Prostate gland (tissue), 2 donors: ENCODE measurements at regions not wholly inside any gene's neighbourhood (a gene's known extent, or its start where the extent isn't known, plus 50 kb on each side); places are given as distances from the start of the nearest gene placed in this dataset.
"Not testable (repeated sequence)": the region's sequence is repeated elsewhere in the genome, so short reads cannot be mapped to it uniquely, and the experiment has no call there.

Experiments used
- DNase-seq: peaks from one replicate; pipeline ENCODE4 v3.0.0-alpha.2; 2019; ENCODE audit warnings: low spot score
- H3K27ac ChIP-seq, 2 donors: fragments of 200-600 bp; sonication (generic); 2 replicates each; pipeline ENCODE4 v1.5.1; 2017 to 2019
- H3K27me3 ChIP-seq: fragments of 200-600 bp; sonication (generic); replicated peaks from 2 replicates; pipeline ENCODE4 v1.5.1; 2019; ENCODE audit not compliant: insufficient read depth
- H3K36me3 ChIP-seq, 2 donors: fragments of 200-600 bp; sonication (generic); 1 replicate in 1 of 2; 2 replicates in 1 of 2; pipeline versions ENCODE4 v1.5.1 to v1.8.1; 2017 to 2019
- H3K4me1 ChIP-seq: fragments of 200-600 bp; sonication (generic); replicated peaks from 2 replicates; pipeline ENCODE4 v1.5.1; 2019
- H3K4me3 ChIP-seq, 2 donors: fragments of 200-600 bp; sonication (generic); 2 replicates each; pipeline ENCODE4 v1.5.1; 2017 to 2019
- H3K9me3 ChIP-seq: fragments of 200-600 bp; sonication (generic); 2 replicates; pipeline ENCODE4 v1.5.1; 2017
- POLR2A ChIP-seq: fragments of 450-650 bp; IDR thresholded peaks from one replicate; pipeline ENCODE4 v1.6.1; 2016; ENCODE audit warnings: antibody characterized with exemption, mild to moderate bottlenecking
- POLR2AphosphoS5 ChIP-seq: sonication (generic); formaldehyde crosslinking; IDR thresholded peaks from one replicate; pipeline ENCODE4 v1.6.1; 2017; ENCODE audit warnings: antibody characterized with exemption
- WGBS: methylation state at CpG from one replicate; pipeline ENCODE4 v1.1.5; 2018; 5-methylcytosine and 5-hydroxymethylcytosine counted together
- intact Hi-C: fragments of 100-400 bp; cut with DNase I; formaldehyde crosslinking; loops from one replicate; pipeline ENCODE4 v1.14.2; 2022
- TF ChIP-seq, protein P1 (sequence below), 4 experiments: fragments of 200-600 bp in 2 of 4; fragments of 450-650 bp in 2 of 4; sonication (generic) in 2 of 4; IDR thresholded peaks; 1 replicate in 3 of 4; 2 replicates in 1 of 4; pipeline ENCODE4 v1.5.1; 2016 to 2019; ENCODE audit warnings: antibody characterized with exemption in 4 of 4, mild to moderate bottlenecking in 2 of 4, moderate library complexity in 2 of 4

DNA sequence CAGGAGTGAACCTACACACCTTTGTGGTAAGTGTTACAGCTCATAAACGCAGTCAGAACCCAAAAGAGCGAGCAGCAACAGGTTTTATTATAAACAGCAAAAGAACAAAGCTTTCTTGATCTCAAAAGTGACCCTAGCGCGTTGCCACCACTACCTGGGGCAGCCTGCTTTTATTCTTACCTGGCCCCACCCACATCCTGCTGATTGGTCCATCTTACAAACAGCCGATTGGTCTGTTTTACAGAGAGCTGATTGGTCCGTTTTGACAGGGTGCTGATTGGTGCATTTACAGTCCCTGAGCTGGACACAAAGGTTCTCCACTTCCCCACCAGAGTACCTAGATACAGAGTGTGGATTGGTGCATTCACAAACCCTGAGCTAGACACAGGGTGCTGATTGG lies 143.1 kb downstream of the ARRDC4 start:
- Histone ChIP-seq H3K27ac (no peak overlapping the region), H3K9me3 (no peaks in the 10 kb centered on the region), H3K36me3 (no peaks in the 10 kb centered on the region), H3K4me1 (no peaks in the 10 kb centered on the region), H3K4me3 (no peak overlapping the region), H3K27me3 (no peaks in the 10 kb centered on the region)
- intact Hi-C loops = no loop called here
- no peak for DNase-seq
- TF ChIP-seq POLR2AphosphoS5 (no peak), POLR2A (no peak)
- TF ChIP-seq, protein P1, sequence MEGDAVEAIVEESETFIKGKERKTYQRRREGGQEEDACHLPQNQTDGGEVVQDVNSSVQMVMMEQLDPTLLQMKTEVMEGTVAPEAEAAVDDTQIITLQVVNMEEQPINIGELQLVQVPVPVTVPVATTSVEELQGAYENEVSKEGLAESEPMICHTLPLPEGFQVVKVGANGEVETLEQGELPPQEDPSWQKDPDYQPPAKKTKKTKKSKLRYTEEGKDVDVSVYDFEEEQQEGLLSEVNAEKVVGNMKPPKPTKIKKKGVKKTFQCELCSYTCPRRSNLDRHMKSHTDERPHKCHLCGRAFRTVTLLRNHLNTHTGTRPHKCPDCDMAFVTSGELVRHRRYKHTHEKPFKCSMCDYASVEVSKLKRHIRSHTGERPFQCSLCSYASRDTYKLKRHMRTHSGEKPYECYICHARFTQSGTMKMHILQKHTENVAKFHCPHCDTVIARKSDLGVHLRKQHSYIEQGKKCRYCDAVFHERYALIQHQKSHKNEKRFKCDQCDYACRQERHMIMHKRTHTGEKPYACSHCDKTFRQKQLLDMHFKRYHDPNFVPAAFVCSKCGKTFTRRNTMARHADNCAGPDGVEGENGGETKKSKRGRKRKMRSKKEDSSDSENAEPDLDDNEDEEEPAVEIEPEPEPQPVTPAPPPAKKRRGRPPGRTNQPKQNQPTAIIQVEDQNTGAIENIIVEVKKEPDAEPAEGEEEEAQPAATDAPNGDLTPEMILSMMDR (IDR thresholded peaks at IDR 0.05) = no peak
- 62% methylated on average over 6 of the region's 6 CpGs for WGBS

DNA sequence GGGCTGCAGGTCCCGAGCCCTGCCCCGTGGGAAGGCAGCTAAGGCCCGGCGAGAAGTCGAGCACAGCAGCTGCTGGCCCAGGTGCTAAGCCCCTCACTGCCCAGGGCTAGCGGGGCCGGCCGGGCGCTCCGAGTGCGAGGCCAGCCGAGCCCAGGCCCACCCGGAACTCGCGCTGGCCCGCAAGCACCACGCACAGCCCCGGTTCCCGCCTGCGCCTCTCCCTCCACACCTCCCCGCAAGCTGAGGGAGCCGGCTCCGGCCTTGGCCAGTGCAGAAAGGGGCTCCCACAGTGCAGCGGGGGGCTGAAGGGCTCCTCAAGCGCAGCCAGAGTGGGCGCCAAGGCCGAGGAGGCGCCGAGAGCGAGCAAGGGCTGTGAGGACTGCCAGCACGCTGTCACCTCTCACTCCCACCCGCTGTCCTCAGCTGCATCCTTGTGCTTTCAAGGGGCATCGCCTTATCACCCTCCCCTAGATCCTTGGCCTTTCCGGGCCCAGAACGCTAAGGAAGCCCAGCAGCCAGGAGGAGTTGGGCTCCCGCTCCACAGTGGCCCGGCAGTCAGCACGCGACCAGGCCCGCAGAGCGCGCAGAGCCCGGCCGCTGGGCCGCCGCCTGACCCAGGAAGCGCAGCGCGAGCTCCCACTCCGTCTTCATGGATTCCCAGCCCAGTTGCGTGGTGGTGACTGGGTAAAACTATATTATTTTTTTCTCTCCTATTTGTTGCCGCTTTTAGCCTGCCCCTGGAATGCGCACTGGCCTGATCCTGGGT lies 144.1 kb downstream of the ARRDC4 start:
- H3K27ac ChIP-seq, intact Hi-C loops, H3K4me1 ChIP-seq, H3K9me3 ChIP-seq, H3K36me3 ChIP-seq, H3K27me3 ChIP-seq, DNase-seq, H3K4me3 ChIP-seq: not testable (repeated sequence)
- 92% methylated on average over 52 of the region's 53 CpGs for WGBS

DNA sequence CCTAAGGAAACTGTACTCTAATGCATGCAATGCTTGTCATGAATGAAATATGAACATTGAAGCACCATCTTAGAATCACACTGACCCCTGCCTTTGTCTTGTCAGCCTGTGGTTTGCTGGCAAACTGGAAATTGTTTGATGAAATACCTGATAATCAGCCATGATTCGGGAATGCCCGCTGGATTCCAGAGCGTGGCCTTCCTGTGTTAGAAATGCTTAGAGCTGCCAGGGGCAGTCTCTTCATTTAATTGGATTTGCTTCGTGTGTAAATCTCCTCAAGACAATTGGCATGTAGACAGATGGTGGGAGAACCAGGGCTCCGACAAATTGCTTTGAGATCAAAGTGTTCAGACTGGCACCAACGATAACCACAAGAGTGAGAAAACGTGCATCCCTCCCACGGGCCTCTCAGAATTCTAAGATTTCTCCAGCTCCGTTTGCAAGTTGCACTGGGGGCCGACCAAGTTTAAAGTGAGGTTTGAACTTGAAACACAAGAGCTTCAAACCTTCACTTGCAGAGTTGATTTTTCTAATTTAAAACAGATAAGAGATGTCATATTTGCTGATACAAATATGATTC lies 146.2 kb downstream of the ARRDC4 start:
- H3K27ac ChIP-seq, intact Hi-C loops, H3K27me3 ChIP-seq, H3K36me3 ChIP-seq, H3K4me3 ChIP-seq, H3K4me1 ChIP-seq, H3K9me3 ChIP-seq, DNase-seq: not testable (repeated sequence)
- WGBS = 27% methylated on average over 6 of the region's 10 CpGs

DNA sequence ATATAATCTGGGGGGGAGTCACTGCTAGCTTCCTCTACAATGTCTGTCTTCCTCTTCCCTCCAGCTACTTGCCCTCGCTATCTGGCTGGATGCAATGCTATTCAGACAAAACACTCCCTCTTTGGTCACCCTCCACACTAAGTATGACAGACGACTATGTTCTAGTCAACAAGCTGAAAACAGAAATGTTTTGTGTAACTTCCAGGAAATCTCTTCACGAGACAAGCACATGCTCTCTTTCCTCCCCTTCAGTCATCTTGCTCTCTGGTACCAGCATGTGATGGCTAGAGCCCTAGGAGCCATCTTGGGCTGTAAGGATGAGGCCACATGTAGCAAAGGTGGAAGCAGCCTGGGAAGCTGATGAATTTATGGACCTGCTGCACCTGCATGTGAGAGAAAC lies 151.3 kb downstream of the ARRDC4 start:
- no peak for DNase-seq
- TF ChIP-seq, protein P1 (IDR thresholded peaks at IDR 0.05) = no peak
- TF ChIP-seq POLR2A = no peak
- no peak for TF ChIP-seq POLR2AphosphoS5
- H3K9me3 ChIP-seq = no peaks in the 10 kb centered on the region
- no peak overlapping the region for H3K4me3 ChIP-seq
- no peaks in the 10 kb centered on the region for H3K36me3 ChIP-seq
- WGBS = 72% methylated on average over 3 of the region's 3 CpGs
- H3K27me3 ChIP-seq = no peaks in the 10 kb centered on the region
- intact Hi-C loops = no loop called here
- H3K27ac ChIP-seq = no peak overlapping the region
- no peaks in the 10 kb centered on the region for H3K4me1 ChIP-seq

DNA sequence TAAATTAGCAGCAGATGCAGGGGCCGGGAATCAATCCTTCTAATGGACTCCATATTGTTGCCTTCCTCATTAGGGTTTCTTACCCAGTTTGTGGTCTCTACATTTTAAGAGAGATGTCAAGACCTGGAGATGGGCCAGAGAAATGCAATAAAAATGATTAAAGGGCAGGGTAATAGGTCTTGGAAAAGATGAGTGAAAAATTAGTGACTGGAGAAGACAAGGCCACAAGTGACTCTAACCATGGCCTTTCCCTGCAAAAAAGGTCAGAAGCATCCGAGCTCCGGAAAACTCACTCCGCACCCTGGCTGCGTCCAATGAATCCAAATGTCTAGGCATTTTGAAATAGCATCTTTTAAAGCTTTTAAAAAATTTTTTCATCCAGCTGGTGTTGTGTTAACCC lies 152.8 kb downstream of the ARRDC4 start:
- Histone ChIP-seq H3K27me3 (no peaks in the 10 kb centered on the region), H3K27ac (no peak overlapping the region), H3K4me3 (no peak overlapping the region), H3K9me3 (no peaks in the 10 kb centered on the region), H3K36me3 (no peaks in the 10 kb centered on the region), H3K4me1 (no peaks in the 10 kb centered on the region)
- TF ChIP-seq POLR2AphosphoS5 = no peak
- TF ChIP-seq, protein P1 (IDR thresholded peaks at IDR 0.05) = no peak
- TF ChIP-seq POLR2A = no peak
- WGBS = 95% methylated on average over 5 of the region's 5 CpGs
- intact Hi-C loops = no loop called here
- DNase-seq = no peak

DNA sequence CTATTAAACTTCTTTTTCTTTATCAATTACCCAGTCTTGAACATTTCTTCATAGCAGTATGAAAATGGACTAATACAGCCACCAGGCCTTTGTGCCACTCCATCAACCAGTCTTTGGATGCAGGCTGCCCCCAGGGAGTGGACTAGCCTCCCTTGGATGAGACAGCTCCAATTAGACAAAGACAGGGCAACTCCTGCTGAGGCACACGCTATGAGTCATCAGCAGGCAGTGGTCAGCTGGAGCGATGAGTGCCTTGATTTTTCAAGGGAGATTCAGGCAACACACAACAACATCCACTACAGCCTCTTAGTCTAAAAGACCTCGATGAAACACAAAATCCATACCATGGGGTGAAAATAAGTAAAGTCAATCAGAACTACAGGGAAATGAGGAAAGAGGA lies 160.1 kb downstream of the ARRDC4 start:
- intact Hi-C loops = no loop called here
- Histone ChIP-seq H3K9me3 (no peaks in the 10 kb centered on the region), H3K4me1 (peaks cover 3% of the 10 kb centered on the region), H3K4me3 (no peak overlapping the region), H3K27me3 (no peaks in the 10 kb centered on the region), H3K27ac (no peak overlapping the region), H3K36me3 (no peaks in the 10 kb centered on the region)
- TF ChIP-seq, protein P1 (IDR thresholded peaks at IDR 0.05) = no peak
- no peak for TF ChIP-seq POLR2A
- TF ChIP-seq POLR2AphosphoS5 = no peak
- DNase-seq = no peak
- WGBS = 85% methylated on average over 3 of the region's 3 CpGs
